ENCODE measurements at regions not wholly inside any gene's neighbourhood (a gene's known extent, or its start where the extent isn't known, plus 50 kb on each side); places are given as distances from the start of the nearest gene placed in this dataset.

GRCh38 chr22:33117821-33118220 lies 59.6 kb upstream of the SYN3 start:
- TF ChIP-seq CTCF (IDR thresholded peaks at IDR 0.05) (no peak), ZFX (IDR thresholded peaks at IDR 0.05; ENCODE audit: borderline replicate concordance) (no peak)
